Stomach (tissue), 8 donors: ENCODE measurements at regions not wholly inside any gene's neighbourhood (a gene's known extent, or its start where the extent isn't known, plus 50 kb on each side); places are given as distances from the start of the nearest gene placed in this dataset.

ENCODE experiments used
- DNase-seq, 2 donors: peaks; one replicate each; pipeline versions ENCODE4 v3.0.0 to v3.0.0-alpha.2; 2013 to 2019
- H3K27ac ChIP-seq, 5 donors: fragments of 200-600 bp in 4 of 5; sonication (generic) in 4 of 5; one replicate each; pipeline ENCODE4 v1.5.1; 2013 to 2019; ENCODE audit warnings: mild to moderate bottlenecking in 1 of 5, moderate library complexity in 1 of 5
- H3K27me3 ChIP-seq, 3 donors: fragments of 200-600 bp; sonication (generic); one replicate each; pipeline ENCODE4 v1.5.1; 2017 to 2019; ENCODE audit warnings: mixed run types in 1 of 3
- H3K36me3 ChIP-seq, 4 donors: fragments of 200-600 bp; sonication (generic); 1 replicate in 3 of 4; 2 replicates in 1 of 4; pipeline ENCODE4 v1.5.1; 2016 to 2019
- H3K4me1 ChIP-seq, 4 donors: fragments of 200-600 bp; sonication (generic); one replicate each; pipeline ENCODE4 v1.5.1; 2016 to 2019
- H3K4me3 ChIP-seq, 4 donors: fragments of 200-600 bp; sonication (generic) in 3 of 4; one replicate each; pipeline ENCODE4 v1.5.1; 2016 to 2019; ENCODE audit warnings: mild to moderate bottlenecking in 1 of 4
- H3K9me3 ChIP-seq, 4 donors: fragments of 200-600 bp; sonication (generic); one replicate each; pipeline ENCODE4 v1.5.1; 2016 to 2019
- EP300 ChIP-seq: sonication (generic); formaldehyde crosslinking; IDR thresholded peaks from one replicate; pipeline ENCODE4 v1.6.1; 2017; ENCODE audit warnings: antibody characterized with exemption
- POLR2A ChIP-seq, 4 donors: fragments of 450-650 bp; IDR thresholded peaks; one replicate each; pipeline ENCODE4 v1.6.1; 2016; ENCODE audit warnings: antibody characterized with exemption in 4 of 4, control low read depth in 2 of 4, mild to moderate bottlenecking in 1 of 4, moderate library complexity in 1 of 4
- POLR2AphosphoS5 ChIP-seq, 3 donors: sonication (generic); formaldehyde crosslinking; IDR thresholded peaks; one replicate each; pipeline ENCODE4 v1.6.1; 2016; ENCODE audit warnings: antibody characterized with exemption in 3 of 3
- WGBS, 5 donors: extraction: QIAGEN DNeasy Blood & Tissue Kit in 3 of 5; methylation state at CpG; one replicate each; pipeline versions ENCODE4 v1.1.5 to v1.1.7; 2013 to 2018; 5-methylcytosine and 5-hydroxymethylcytosine counted together
- intact Hi-C: fragments of 100-400 bp; cut with DNase I; formaldehyde crosslinking; loops from one replicate; pipeline ENCODE4 v1.15.1; 2023; ENCODE audit warnings: low total_unique reads
- TF ChIP-seq, protein P1 (sequence below), 7 experiments: fragments of 450-650 bp in 4 of 7; fragments of 200-600 bp in 3 of 7; sonication (generic) in 3 of 7; IDR thresholded peaks; one replicate each; pipeline ENCODE4 v1.5.1; 2016 to 2019; ENCODE audit warnings: antibody characterized with exemption in 7 of 7, control low read depth in 2 of 7, mild to moderate bottlenecking in 1 of 7
- donor health status: healthy with polysubstance abuse.
- donor health status: Bipolar disorder and iron deficiency.
- donor health status: healthy.

DNA sequence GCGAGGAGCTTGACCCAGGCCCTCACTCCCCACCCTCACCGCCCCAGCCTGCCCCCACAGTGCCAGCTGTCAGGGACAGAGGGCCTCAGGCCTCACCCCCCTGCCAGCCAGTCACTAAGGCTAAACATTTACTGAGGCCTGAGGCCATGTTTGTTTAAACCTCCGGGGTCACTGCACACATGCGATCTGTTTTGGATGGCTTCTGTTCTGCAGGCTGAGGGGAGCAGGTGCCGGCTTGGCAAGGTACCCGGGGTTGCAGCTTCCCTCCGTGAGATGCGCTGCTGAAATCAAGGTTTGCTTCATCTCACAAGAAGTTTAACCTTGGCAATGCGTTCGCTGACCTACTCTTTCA, 103.3 kb upstream of the BOD1 start:
- Histone ChIP-seq H3K27ac (no peak overlapping the region), H3K4me1 (peaks cover 0 to 11% (median 5%) of the 10 kb centered on the region in 4 donors), H3K27me3 (no peaks in the 10 kb centered on the region), H3K9me3 (no peaks in the 10 kb centered on the region), H3K36me3 (no peaks in the 10 kb centered on the region), H3K4me3 (no peak overlapping the region)
- WGBS, 5 donors, result 37 to 49% (median 41%) methylated on average over 10 of the region's 10 CpGs
- intact Hi-C loops, result no loop called here
- no peak for TF ChIP-seq POLR2AphosphoS5 (IDR thresholded peaks at IDR 0.05)
- TF ChIP-seq EP300, result no peak
- TF ChIP-seq POLR2A (IDR thresholded peaks at IDR 0.05), result no peak
- TF ChIP-seq, protein P1, sequence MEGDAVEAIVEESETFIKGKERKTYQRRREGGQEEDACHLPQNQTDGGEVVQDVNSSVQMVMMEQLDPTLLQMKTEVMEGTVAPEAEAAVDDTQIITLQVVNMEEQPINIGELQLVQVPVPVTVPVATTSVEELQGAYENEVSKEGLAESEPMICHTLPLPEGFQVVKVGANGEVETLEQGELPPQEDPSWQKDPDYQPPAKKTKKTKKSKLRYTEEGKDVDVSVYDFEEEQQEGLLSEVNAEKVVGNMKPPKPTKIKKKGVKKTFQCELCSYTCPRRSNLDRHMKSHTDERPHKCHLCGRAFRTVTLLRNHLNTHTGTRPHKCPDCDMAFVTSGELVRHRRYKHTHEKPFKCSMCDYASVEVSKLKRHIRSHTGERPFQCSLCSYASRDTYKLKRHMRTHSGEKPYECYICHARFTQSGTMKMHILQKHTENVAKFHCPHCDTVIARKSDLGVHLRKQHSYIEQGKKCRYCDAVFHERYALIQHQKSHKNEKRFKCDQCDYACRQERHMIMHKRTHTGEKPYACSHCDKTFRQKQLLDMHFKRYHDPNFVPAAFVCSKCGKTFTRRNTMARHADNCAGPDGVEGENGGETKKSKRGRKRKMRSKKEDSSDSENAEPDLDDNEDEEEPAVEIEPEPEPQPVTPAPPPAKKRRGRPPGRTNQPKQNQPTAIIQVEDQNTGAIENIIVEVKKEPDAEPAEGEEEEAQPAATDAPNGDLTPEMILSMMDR (IDR thresholded peaks at IDR 0.05), result no peak
- peak; percentile 52 to 53 for DNase-seq

DNA sequence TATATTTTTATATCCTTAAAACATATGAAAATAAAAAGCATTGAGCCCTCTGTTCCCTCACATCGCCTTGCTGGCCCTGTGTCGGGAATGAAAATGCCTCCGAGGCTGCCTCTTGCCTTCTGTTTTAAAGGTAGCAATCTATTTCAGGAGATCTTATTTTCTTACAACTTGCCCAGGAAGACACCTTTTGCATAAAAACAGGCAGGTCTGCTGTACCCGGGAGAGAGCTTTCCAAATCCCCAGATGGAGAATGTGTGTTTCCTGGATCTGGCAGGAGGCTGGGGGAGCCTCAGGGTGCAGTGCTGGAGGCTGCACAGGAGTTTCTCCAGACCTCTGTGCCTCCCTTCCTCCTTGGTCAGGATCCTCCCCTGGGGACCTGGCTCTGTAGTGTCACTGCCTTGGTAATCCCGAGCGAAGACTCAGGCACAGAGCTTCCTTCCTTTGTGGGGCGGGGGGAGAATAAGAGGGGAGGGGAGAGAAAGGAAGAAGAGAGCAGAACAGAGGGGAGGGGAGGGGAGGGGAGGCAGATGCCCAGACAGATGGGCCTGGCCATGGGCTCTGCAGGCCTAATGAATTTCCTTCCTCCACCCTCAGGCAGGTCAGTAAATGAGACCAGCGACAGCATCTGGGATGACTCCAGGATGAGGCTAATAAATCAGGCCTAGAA, 104.0 kb upstream of the BOD1 start:
- 76 to 80% (median 78%) methylated on average over 8 of the region's 8 CpGs for WGBS, 5 donors
- no peaks in the 10 kb centered on the region for H3K27me3 ChIP-seq
- H3K4me1 ChIP-seq, result peaks cover 0 to 11% (median 5%) of the 10 kb centered on the region in 4 donors
- TF ChIP-seq POLR2A (IDR thresholded peaks at IDR 0.05), result no peak
- no peak for TF ChIP-seq EP300
- TF ChIP-seq, protein P1 (IDR thresholded peaks at IDR 0.05), result no peak
- TF ChIP-seq POLR2AphosphoS5 (IDR thresholded peaks at IDR 0.05), result no peak
- no peak overlapping the region for H3K4me3 ChIP-seq
- peak in 1 of 2 donors; percentile 40 for DNase-seq
- no peaks in the 10 kb centered on the region for H3K9me3 ChIP-seq
- H3K36me3 ChIP-seq, result no peaks in the 10 kb centered on the region
- intact Hi-C loops, result no loop called here
- H3K27ac ChIP-seq, result no peak overlapping the region

DNA sequence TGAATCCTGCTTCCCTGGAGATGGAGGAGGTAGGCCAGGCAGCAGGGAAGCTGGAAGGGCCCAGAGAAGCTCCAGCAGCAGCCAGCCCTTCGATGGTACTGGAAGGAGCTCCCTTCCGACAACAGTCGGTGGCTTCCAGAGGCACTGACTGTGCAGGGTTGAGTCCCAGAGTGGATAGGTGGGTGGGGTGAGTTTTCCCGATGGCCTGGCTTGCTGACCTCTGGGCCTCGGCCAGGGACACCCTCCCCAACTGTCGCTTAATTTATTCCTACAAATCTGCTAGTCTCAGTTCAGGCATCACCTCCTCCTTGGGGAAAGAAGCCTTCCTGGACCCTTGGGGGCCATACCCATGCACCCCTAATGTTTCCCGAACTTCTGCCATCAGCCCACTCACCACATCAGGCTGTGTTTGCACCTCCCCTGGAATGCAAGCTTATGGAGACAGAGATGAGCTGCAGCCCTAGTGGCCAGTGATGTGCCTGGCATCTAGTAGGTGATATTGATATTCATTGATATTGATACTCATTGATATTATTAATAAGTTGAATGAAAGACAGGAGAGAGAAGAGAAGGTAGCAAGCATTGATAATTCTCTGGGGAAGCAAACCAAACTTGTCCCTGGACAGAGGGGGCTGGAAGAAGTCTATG, 104.6 kb upstream of the BOD1 start:
- H3K27ac ChIP-seq, result no peak overlapping the region
- H3K4me3 ChIP-seq, result no peak overlapping the region
- no peak for DNase-seq
- peaks cover 0 to 11% (median 5%) of the 10 kb centered on the region in 4 donors for H3K4me1 ChIP-seq
- H3K9me3 ChIP-seq, result peaks cover 0 to 3% (median 0%) of the 10 kb centered on the region in 4 donors
- 83 to 91% (median 88%) methylated on average over 4 to 7 of the region's 7 CpGs for WGBS, 5 donors
- H3K27me3 ChIP-seq, result no peaks in the 10 kb centered on the region
- TF ChIP-seq EP300 (no peak), POLR2A (IDR thresholded peaks at IDR 0.05) (no peak), POLR2AphosphoS5 (IDR thresholded peaks at IDR 0.05) (no peak)
- TF ChIP-seq, protein P1 (IDR thresholded peaks at IDR 0.05), result no peak
- no peaks in the 10 kb centered on the region for H3K36me3 ChIP-seq
- intact Hi-C loops, result no loop called here

DNA sequence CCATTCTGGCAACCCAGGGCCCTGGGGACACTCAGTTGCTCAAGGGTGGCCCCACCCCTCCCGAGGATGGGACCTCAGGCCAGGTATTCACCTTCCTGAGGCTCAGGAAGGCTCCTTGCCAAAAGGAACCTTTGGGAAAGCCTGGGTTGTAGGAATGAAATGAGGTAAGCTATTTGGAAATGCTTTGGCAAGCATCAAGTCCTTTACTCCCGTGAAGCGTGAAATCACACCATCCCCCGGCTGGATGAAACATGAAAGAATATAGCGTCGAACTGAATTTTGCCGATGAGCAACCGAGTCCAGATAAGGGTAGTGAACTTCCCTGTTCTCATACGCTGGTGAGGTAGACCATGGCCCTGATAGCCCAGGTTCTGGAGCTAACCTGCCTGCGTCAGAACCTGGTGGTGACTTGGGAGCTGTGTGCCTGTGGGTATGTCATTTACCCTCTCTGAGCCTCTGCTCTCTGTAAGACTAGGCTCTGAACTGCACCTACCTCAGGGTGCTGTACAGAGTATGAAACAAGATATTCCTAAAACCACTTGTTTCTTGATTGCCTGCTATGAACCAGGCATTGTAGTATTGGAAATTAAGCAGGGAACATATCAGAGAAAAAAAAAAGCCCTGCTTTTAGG, 105.3 kb upstream of the BOD1 start:
- H3K27me3 ChIP-seq, result no peaks in the 10 kb centered on the region
- WGBS, 5 donors, result 79 to 86% (median 83%) methylated on average over 10 of the region's 10 CpGs
- no peak for TF ChIP-seq EP300
- no peak for TF ChIP-seq POLR2A (IDR thresholded peaks at IDR 0.05)
- no peak for TF ChIP-seq POLR2AphosphoS5 (IDR thresholded peaks at IDR 0.05)
- TF ChIP-seq, protein P1 (IDR thresholded peaks at IDR 0.05), result no peak
- DNase-seq, result no peak
- H3K4me1 ChIP-seq, result peaks cover 0 to 11% (median 5%) of the 10 kb centered on the region in 4 donors
- no peaks in the 10 kb centered on the region for H3K36me3 ChIP-seq
- H3K27ac ChIP-seq, result no peak overlapping the region
- intact Hi-C loops, result no loop called here
- H3K4me3 ChIP-seq, result no peak overlapping the region
- peaks cover 0 to 4% (median 0%) of the 10 kb centered on the region in 4 donors for H3K9me3 ChIP-seq
